Kidney (tissue), 13 donors: ENCODE measurements at regions not wholly inside any gene's neighbourhood (a gene's known extent, or its start where the extent isn't known, plus 50 kb on each side); places are given as distances from the start of the nearest gene placed in this dataset.
A peak's percentile ranks its signal among the peaks of the same experiment; 100 is the strongest.

Experiments used
- DNase-seq, 5 donors: peaks; one replicate each; pipeline ENCODE4 v3.0.0-alpha.2; 2013 to 2020
- FAIRE-seq: peaks from 2 replicates; lab custom pipeline; 2012; peaks lifted over from hg19 to GRCh38; lab: Jason Lieb, UNC
- H3K27ac ChIP-seq, 2 donors: one replicate each; pipeline ENCODE4 v1.7.0; 2013; ENCODE audit warnings: low read depth in 2 of 2, low read length in 2 of 2, inconsistent platforms in 1 of 2
- H3K27me3 ChIP-seq: one replicate; pipeline ENCODE4 v1.7.1; 2013; ENCODE audit warnings: low read length, inconsistent platforms; ENCODE audit not compliant: control insufficient read depth, insufficient read depth
- H3K36me3 ChIP-seq, 3 donors: one replicate each; pipeline versions ENCODE4 v1.7.0 to v1.7.1; 2013; ENCODE audit warnings: low read length in 3 of 3, control low read depth in 1 of 3, inconsistent platforms in 1 of 3; ENCODE audit not compliant: insufficient read depth in 3 of 3, control insufficient read depth in 2 of 3
- H3K4me1 ChIP-seq, 3 donors: one replicate each; pipeline versions ENCODE4 v1.7.0 to v1.7.1; 2013; ENCODE audit warnings: low read length in 3 of 3, inconsistent platforms in 1 of 3, low read depth in 1 of 3; ENCODE audit not compliant: control insufficient read depth in 2 of 3, insufficient read depth in 2 of 3
- H3K4me3 ChIP-seq, 3 donors: one replicate each; pipeline versions ENCODE4 v1.7.0 to v1.8.1; 2013; ENCODE audit warnings: low read length in 3 of 3, control low read depth in 1 of 3, inconsistent platforms in 1 of 3
- H3K9ac ChIP-seq, 3 donors: one replicate each; pipeline versions ENCODE4 v1.7.0 to v1.7.1; 2013; ENCODE audit warnings: low read length in 3 of 3, control low read depth in 1 of 3, inconsistent platforms in 1 of 3
- H3K9me3 ChIP-seq, 3 donors: one replicate each; pipeline versions ENCODE4 v1.7.0 to v1.7.1; 2013; ENCODE audit warnings: low read length in 3 of 3, control low read depth in 1 of 3, inconsistent platforms in 1 of 3; ENCODE audit not compliant: control insufficient read depth in 2 of 3, insufficient read depth in 1 of 3
- intact Hi-C: fragments of 100-400 bp; cut with DNase I; formaldehyde crosslinking; loops from one replicate; pipeline ENCODE4 v1.11.1; 2022
- TF ChIP-seq, protein P1 (sequence below): IDR thresholded peaks from 3 replicates; pipeline ENCODE4 v1.5.1; 2012; ENCODE audit warnings: mild to moderate bottlenecking, moderate library complexity, borderline replicate concordance; ENCODE audit not compliant: insufficient read depth; ENCODE audit errors: extremely low read depth
- donor health status: control.
- donor health status: control.
- donor health status: control.
- donor health status: control.
- donor health status: control.
- donor health status: DM: yes; HTN: yes; CAD: no.
- donor health status: Normal renal cell carcinoma (clear cell type).

- intact Hi-C loops = no loop called here
- Histone ChIP-seq H3K9ac (no peak overlapping the region), H3K9me3 (no peaks in the 10 kb centered on the region), H3K4me3 (no peak overlapping the region), H3K27me3 (no peaks in the 10 kb centered on the region), H3K27ac (no peak overlapping the region), H3K36me3 (no peaks in the 10 kb centered on the region), H3K4me1 (no peaks in the 10 kb centered on the region)
- DNase-seq (no peak), FAIRE-seq (no peak)
- TF ChIP-seq, protein P1, sequence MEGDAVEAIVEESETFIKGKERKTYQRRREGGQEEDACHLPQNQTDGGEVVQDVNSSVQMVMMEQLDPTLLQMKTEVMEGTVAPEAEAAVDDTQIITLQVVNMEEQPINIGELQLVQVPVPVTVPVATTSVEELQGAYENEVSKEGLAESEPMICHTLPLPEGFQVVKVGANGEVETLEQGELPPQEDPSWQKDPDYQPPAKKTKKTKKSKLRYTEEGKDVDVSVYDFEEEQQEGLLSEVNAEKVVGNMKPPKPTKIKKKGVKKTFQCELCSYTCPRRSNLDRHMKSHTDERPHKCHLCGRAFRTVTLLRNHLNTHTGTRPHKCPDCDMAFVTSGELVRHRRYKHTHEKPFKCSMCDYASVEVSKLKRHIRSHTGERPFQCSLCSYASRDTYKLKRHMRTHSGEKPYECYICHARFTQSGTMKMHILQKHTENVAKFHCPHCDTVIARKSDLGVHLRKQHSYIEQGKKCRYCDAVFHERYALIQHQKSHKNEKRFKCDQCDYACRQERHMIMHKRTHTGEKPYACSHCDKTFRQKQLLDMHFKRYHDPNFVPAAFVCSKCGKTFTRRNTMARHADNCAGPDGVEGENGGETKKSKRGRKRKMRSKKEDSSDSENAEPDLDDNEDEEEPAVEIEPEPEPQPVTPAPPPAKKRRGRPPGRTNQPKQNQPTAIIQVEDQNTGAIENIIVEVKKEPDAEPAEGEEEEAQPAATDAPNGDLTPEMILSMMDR = no peak
Observed at GRCh38 chr16:26742040-26742439, 324.7 kb upstream of the C16orf82 start.

DNA sequence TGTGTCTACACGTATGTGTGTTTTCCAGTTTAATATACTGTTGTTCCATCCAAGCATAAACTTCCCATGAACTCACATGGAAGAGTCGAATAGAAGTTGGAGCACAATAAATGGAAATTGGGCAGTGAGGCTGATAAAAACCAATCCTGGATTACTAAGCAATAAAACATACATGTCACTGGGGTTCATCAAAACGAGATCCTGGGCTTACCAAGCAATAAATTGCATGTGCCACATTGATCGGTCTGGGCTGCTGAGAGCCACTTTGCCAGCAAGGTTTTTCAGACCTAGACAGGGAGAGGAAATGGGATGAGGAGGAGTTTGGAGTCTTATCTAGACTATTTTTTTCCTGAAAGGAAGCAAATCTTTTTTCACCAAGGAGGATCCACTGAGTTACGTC lies 322.3 kb upstream of the C16orf82 start:
- intact Hi-C loops = no loop called here
- H3K9me3 ChIP-seq = no peaks in the 10 kb centered on the region
- no peak overlapping the region for H3K9ac ChIP-seq
- no peak overlapping the region for H3K27ac ChIP-seq
- no peaks in the 10 kb centered on the region for H3K36me3 ChIP-seq
- DNase-seq (no peak), FAIRE-seq (no peak)
- no peaks in the 10 kb centered on the region for H3K4me1 ChIP-seq
- no peaks in the 10 kb centered on the region for H3K27me3 ChIP-seq
- H3K4me3 ChIP-seq = no peak overlapping the region
- TF ChIP-seq, protein P1 = no peak

GRCh38 chr16:26747760-26748159 lies 319.0 kb upstream of the C16orf82 start:
- FAIRE-seq = no peak
- intact Hi-C loops = no loop called here
- Histone ChIP-seq H3K27me3 (no peaks in the 10 kb centered on the region), H3K9me3 (no peaks in the 10 kb centered on the region), H3K27ac (no peak overlapping the region), H3K4me3 (no peak overlapping the region), H3K36me3 (no peaks in the 10 kb centered on the region), H3K9ac (no peak overlapping the region), H3K4me1 (no peaks in the 10 kb centered on the region)
- peak in 1 of 5 donors; percentile 30 for DNase-seq
- TF ChIP-seq, protein P1 = no peak

- H3K27me3 ChIP-seq = no peaks in the 10 kb centered on the region
- DNase-seq (no peak), FAIRE-seq (no peak)
- no peak overlapping the region for H3K9ac ChIP-seq
- no peaks in the 10 kb centered on the region for H3K36me3 ChIP-seq
- H3K4me1 ChIP-seq = no peaks in the 10 kb centered on the region
- H3K4me3 ChIP-seq = no peak overlapping the region
- TF ChIP-seq, protein P1 = no peak
- H3K9me3 ChIP-seq = no peaks in the 10 kb centered on the region
- intact Hi-C loops = no loop called here
- no peak overlapping the region for H3K27ac ChIP-seq
Observed at GRCh38 chr16:26749072-26749471, 317.7 kb upstream of the C16orf82 start.
